Thymus (tissue), 11 donors: ENCODE measurements at regions not wholly inside any gene's neighbourhood (a gene's known extent, or its start where the extent isn't known, plus 50 kb on each side); places are given as distances from the start of the nearest gene placed in this dataset.

ENCODE experiments used
- DNase-seq, 9 donors: peaks; one replicate each; pipeline ENCODE4 v3.0.0-alpha.2; 2013; ENCODE audit warnings: low spot score in 9 of 9, low read depth in 6 of 9, missing footprints in 1 of 9
- H3K27ac ChIP-seq, 2 donors: one replicate each; pipeline ENCODE4 v1.5.1; 2013; ENCODE audit warnings: control low read depth in 1 of 2, low read depth in 1 of 2, low read length in 1 of 2, mild to moderate bottlenecking in 1 of 2, moderate library complexity in 1 of 2
- H3K27me3 ChIP-seq, 2 donors: one replicate each; pipeline ENCODE4 v1.5.1; 2013; ENCODE audit warnings: low read length in 1 of 2; ENCODE audit not compliant: control insufficient read depth in 2 of 2, insufficient read depth in 1 of 2
- H3K36me3 ChIP-seq, 2 donors: one replicate each; pipeline ENCODE4 v1.5.1; 2013; ENCODE audit warnings: low read length in 1 of 2, mild to moderate bottlenecking in 1 of 2, moderate library complexity in 1 of 2; ENCODE audit not compliant: control insufficient read depth in 2 of 2, insufficient read depth in 2 of 2
- H3K4me1 ChIP-seq, 2 donors: one replicate each; pipeline ENCODE4 v1.5.1; 2013; ENCODE audit warnings: low read length in 2 of 2; ENCODE audit not compliant: control insufficient read depth in 2 of 2, insufficient read depth in 2 of 2
- H3K4me3 ChIP-seq, 2 donors: one replicate each; pipeline ENCODE4 v1.5.1; 2013; ENCODE audit warnings: low read length in 2 of 2, control low read depth in 1 of 2, mild to moderate bottlenecking in 1 of 2
- H3K9me3 ChIP-seq, 2 donors: one replicate each; pipeline ENCODE4 v1.5.1; 2013; ENCODE audit warnings: low read length in 1 of 2, mild to moderate bottlenecking in 1 of 2; ENCODE audit not compliant: control insufficient read depth in 2 of 2, insufficient read depth in 1 of 2
- WGBS: extraction: QIAGEN DNeasy Blood & Tissue Kit; methylation state at CpG from one replicate; pipeline ENCODE4 v1.1.7; 2013; 5-methylcytosine and 5-hydroxymethylcytosine counted together
- donor health status: healthy.

DNA sequence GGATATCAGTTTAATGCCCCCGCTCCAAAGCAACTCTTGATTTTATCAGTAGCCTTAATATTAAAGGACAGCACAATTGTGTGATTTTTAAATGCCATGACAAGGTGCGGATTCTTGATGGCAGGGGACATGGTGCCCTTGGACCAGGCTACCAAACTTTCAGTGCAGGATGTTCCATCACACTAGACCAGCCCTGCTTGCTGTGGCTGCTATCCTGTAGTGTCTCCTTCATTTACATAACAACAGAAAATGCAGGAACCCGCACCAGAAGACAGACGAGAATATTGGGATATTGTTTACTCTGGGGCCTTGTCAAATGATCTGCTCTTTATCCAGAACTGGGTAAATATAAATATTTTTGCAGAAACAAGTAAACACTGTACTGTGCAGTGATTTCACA, 229.3 kb upstream of the PKN2 start:
- 97% methylated on average over 4 of the region's 4 CpGs for WGBS
- no peaks in the 10 kb centered on the region for H3K4me1 ChIP-seq

DNA sequence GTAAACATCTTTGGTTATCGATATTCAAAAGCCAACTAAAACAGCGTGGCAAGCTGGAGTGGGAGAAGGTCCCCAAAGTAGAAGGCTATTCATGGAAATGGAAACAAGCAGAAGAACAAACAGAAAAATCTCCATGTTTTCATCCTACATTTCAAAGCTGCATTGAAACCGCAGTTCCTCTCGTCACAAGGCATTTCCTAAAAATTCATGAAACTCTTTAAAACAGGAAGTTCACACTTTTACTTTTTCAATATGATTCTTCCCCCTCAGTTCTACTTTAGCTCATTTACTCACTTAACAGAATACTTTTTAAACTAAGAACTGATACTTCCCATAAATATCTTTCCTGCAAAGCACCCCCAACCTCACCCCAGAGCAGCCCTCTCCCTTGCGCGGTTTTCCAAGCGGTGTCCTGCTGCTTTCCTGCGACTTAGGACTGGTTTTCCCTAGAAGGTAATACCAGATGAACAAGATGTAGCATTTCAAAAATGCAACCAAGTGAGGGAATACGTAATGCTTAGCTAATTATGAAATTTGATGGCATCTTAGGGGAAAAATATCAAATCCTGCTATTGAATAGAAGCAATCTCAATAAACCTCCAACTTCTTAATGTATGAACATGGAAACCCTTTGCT, 228.3 kb upstream of the PKN2 start:
- Histone ChIP-seq H3K4me1 (no peaks in the 10 kb centered on the region), H3K27me3 (no peaks in the 10 kb centered on the region), H3K9me3 (no peaks in the 10 kb centered on the region), H3K27ac (no peak overlapping the region), H3K4me3 (no peak overlapping the region), H3K36me3 (no peaks in the 10 kb centered on the region)
- 26% methylated on average over 9 of the region's 9 CpGs for WGBS
- no peak for DNase-seq

More for the DNA sequence above, 229.3 kb upstream of the PKN2 start:
- Histone ChIP-seq H3K4me3 (no peak overlapping the region), H3K27ac (no peak overlapping the region), H3K9me3 (no peaks in the 10 kb centered on the region), H3K27me3 (no peaks in the 10 kb centered on the region), H3K36me3 (no peaks in the 10 kb centered on the region)
- no peak for DNase-seq

GRCh38 chr1:88457197-88457596, 226.9 kb upstream of the PKN2 start:
- no peak overlapping the region for H3K27ac ChIP-seq
- H3K4me3 ChIP-seq, result no peak overlapping the region
- no peak for DNase-seq
- no peaks in the 10 kb centered on the region for H3K4me1 ChIP-seq
- 98% methylated on average over 5 of the region's 5 CpGs for WGBS
- H3K9me3 ChIP-seq, result no peaks in the 10 kb centered on the region
- H3K27me3 ChIP-seq, result peaks cover 5 to 12% of the 10 kb centered on the region in 2 donors
- H3K36me3 ChIP-seq, result no peaks in the 10 kb centered on the region

DNA sequence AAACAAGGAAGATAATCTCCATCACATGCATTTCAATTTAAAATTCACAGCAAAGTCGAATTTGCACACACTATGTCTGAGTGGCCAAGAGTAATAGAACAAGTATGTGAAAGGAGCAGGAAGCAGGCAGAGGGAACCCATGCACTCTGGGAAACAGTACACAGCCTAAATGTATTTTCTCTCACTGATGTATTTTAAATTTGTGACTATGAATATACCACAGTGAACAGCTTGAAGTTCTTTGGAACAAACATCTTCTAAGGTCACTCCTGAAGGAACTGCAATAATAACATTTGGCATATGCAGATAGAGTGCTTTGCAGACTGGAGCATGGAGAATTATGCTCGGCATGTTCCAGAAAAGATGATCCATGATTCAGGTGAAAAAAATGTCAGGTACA, 223.1 kb upstream of the PKN2 start:
- Histone ChIP-seq H3K27me3 (peaks cover 10 to 27% of the 10 kb centered on the region in 2 donors), H3K4me1 (no peaks in the 10 kb centered on the region), H3K27ac (no peak overlapping the region), H3K4me3 (no peak overlapping the region), H3K9me3 (no peaks in the 10 kb centered on the region), H3K36me3 (no peaks in the 10 kb centered on the region)
- whole genome bisulfite sequencing, result 88% methylated on average over 2 of the region's 2 CpGs
- DNase-seq, result no peak

DNA sequence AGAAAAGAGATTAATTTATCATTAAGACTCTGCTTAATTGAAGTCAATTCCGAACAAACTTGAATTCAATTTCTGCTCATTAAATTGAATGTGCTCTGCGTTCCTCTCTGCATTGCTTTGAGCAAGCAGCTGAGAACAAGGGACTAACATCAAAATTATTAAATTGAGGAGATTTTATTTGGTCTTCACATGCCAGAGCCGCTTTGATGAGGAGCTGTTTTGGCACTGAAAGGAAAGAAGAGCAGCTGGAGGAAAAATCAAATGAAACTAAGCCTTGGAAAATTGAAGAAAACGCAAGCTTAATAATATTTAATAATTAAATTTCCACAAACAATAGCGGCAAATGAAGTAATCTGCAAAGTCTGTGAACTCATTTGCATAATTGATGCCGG, 222.0 kb upstream of the PKN2 start:
- Histone ChIP-seq H3K9me3 (no peaks in the 10 kb centered on the region), H3K4me1 (no peaks in the 10 kb centered on the region), H3K27ac (no peak overlapping the region), H3K27me3 (peaks cover 10 to 27% of the 10 kb centered on the region in 2 donors), H3K4me3 (no peak overlapping the region), H3K36me3 (no peaks in the 10 kb centered on the region)
- DNase-seq, result no peak
- 54% methylated on average over 6 of the region's 6 CpGs for WGBS

DNA sequence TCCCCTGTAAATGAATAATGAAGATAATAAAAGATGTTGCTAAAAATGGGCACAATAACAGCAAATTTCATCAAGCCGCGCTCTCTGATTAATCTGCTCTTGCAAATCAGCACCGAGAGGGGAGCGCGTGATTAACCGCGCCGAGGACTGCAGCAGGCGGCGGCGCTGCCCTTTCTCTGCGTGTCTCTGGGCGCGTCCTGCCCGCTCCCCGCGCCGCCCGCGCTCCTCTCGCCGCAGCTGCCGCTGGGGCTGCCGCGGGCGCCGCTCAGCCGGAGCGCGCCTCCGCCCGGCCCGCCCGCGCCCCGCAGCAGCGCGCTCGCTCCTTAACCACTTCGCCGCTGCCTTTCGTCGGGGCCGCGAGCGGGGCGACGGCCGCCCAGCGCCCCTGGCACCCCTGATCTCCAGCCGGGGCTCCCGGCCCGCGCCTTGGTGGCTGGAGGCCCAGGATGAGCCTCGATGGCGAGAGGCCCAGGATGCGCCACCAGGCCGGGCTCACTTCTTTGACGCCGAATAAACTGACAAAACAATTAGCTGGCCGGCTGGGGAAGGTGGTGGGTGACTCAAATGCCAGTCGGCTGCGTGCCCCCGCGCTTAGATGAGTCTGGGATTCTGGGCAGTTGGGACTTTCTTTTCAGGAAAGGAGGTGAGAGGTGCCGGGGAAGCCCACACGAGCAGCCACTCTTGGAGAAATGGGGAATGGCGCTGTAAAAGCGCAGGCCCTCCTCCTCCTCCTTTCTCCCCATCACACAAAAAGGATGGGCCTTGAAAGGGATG, 221.4 kb upstream of the PKN2 start:
- WGBS, result 12% methylated on average over 69 of the region's 69 CpGs
- no peaks in the 10 kb centered on the region for H3K36me3 ChIP-seq
- no peaks in the 10 kb centered on the region for H3K9me3 ChIP-seq
- peaks cover 10 to 27% of the 10 kb centered on the region in 2 donors for H3K27me3 ChIP-seq
- H3K4me3 ChIP-seq, result no peak overlapping the region
- no peak overlapping the region for H3K27ac ChIP-seq
- DNase-seq, result peak in 1 of 9 donors; percentile 1
- no peaks in the 10 kb centered on the region for H3K4me1 ChIP-seq

DNA sequence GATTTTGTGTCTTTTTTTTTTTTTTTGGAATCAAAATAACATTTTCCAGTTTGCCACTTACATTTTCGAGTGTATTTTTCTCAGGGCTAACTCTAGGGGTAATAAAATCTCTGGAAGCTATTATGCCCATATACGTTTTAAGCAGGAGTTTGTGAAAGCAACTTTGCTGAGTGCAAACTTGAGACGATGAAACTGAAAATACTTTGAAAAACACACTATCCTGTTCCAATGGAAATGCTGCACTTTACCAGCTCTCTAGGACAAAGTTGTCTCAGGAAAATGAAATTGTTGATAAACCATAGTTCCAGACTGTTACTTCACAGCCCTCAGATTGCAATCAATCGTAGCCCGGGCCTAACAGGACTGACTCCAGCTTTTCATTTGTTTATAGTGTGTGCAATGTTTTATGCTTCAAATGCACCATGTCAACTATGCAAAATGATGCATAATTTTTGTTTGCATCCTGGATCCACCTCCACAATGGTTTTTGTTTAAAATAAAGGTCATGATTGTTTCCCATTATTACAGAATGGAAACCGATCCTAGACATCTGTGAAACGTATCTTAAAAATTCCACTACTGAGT, 220.6 kb upstream of the PKN2 start:
- no peak overlapping the region for H3K27ac ChIP-seq
- no peak overlapping the region for H3K4me3 ChIP-seq
- no peak for DNase-seq
- peaks cover 10 to 27% of the 10 kb centered on the region in 2 donors for H3K27me3 ChIP-seq
- H3K36me3 ChIP-seq, result no peaks in the 10 kb centered on the region
- no peaks in the 10 kb centered on the region for H3K4me1 ChIP-seq
- 91% methylated on average over 7 of the region's 7 CpGs for WGBS
- H3K9me3 ChIP-seq, result no peaks in the 10 kb centered on the region

DNA sequence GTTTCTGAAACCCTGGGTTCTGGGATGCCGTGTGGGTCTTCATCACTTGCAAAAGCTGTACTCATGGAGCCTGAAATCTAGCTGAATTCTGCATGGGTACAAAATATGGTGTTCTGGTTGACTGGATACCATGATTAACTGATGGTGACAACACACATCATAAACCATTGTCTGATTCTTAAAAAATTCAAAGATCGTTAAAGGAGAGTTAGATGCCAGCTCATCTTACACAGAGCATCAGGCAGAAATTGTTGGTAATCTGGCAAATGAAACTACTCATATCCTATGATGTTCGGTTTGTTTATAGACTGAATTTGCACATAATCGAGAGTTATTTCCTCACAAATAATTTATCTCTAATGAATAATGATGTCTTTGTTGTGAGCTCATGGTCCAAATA, 218.1 kb upstream of the PKN2 start:
- H3K4me1 ChIP-seq, result no peaks in the 10 kb centered on the region
- no peak overlapping the region for H3K27ac ChIP-seq
- no peaks in the 10 kb centered on the region for H3K9me3 ChIP-seq
- no peaks in the 10 kb centered on the region for H3K36me3 ChIP-seq
- no peak for DNase-seq
- no peak overlapping the region for H3K4me3 ChIP-seq
- WGBS, result 96% methylated on average over 4 of the region's 4 CpGs
- H3K27me3 ChIP-seq, result peaks cover 10 to 25% of the 10 kb centered on the region in 2 donors

DNA sequence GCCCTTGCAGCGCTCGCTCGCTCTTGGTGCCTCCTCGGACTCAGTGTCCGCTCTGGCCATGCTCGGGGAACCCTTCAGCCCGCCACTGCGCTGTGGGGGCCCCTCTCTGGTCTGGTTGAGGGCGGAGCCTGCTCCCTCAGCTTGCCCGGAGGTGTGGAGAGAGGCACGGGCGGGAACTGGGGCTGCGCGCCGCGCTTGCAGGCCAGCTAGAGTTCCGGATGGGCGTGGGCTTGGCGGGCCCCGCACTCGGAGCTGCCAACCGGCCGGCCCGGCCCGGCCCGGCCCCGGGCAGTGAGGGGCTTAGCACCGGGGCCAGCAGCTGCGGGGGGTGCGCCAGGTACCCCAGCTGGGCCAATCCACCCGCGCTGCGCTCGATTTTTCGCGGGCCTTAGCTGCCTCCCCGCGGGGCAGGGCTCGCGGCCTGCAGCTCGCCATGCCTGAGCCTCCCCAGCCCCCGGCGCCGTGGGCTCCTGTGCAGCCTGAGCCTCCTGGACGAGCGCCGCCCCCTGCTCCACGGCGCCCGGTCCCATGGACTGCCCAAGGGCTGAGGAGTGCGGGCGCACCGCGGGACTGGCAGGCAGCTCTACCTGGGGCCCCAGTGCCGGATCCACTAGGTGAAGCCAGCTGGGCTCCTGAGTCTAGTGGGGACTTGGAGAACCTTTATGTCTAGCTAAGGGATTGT, 217.0 kb upstream of the PKN2 start:
- no peaks in the 10 kb centered on the region for H3K4me1 ChIP-seq
- DNase-seq, result no peak
- WGBS, result 96% methylated on average over 55 of the region's 55 CpGs

More for the DNA sequence above, 217.0 kb upstream of the PKN2 start:
- Histone ChIP-seq H3K27ac (no peak overlapping the region), H3K36me3 (no peaks in the 10 kb centered on the region), H3K27me3 (peaks cover 7 to 16% of the 10 kb centered on the region in 2 donors), H3K9me3 (no peaks in the 10 kb centered on the region), H3K4me3 (no peak overlapping the region)
